LNCAP (cell line): ENCODE measurements at regions not wholly inside any gene's neighbourhood (a gene's known extent, or its start where the extent isn't known, plus 50 kb on each side); places are given as distances from the start of the nearest gene placed in this dataset.
A peak's percentile ranks its signal among the peaks of the same experiment; 100 is the strongest.

Source experiments
- TF ChIP-seq, protein P1 (sequence below): fragments of 450-650 bp; IDR thresholded peaks from 2 replicates; pipeline ENCODE4 v1.5.1; 2017; ENCODE audit warnings: mild to moderate bottlenecking

DNA sequence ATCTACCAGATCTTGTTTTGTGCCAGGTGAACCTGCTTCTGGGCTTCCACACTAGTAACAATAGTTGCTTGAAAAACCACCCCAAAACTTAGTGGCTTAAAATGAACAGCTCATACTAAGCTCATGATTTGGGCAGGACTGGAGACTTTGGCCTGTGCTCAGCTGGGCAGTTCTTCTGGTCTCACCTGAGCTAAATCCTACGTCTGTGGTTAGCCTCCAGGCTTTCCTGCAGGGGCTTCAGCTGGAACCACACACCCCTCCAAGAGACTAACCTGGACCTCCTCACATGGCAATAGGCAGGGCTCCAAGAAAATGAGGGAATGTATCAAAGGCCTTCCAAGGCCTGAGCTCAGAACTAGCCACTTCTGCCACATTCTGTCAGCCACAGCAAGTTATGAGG is 144.1 kb downstream of the CD8B2 start:
- TF ChIP-seq, protein P1, sequence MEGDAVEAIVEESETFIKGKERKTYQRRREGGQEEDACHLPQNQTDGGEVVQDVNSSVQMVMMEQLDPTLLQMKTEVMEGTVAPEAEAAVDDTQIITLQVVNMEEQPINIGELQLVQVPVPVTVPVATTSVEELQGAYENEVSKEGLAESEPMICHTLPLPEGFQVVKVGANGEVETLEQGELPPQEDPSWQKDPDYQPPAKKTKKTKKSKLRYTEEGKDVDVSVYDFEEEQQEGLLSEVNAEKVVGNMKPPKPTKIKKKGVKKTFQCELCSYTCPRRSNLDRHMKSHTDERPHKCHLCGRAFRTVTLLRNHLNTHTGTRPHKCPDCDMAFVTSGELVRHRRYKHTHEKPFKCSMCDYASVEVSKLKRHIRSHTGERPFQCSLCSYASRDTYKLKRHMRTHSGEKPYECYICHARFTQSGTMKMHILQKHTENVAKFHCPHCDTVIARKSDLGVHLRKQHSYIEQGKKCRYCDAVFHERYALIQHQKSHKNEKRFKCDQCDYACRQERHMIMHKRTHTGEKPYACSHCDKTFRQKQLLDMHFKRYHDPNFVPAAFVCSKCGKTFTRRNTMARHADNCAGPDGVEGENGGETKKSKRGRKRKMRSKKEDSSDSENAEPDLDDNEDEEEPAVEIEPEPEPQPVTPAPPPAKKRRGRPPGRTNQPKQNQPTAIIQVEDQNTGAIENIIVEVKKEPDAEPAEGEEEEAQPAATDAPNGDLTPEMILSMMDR = no peak

DNA sequence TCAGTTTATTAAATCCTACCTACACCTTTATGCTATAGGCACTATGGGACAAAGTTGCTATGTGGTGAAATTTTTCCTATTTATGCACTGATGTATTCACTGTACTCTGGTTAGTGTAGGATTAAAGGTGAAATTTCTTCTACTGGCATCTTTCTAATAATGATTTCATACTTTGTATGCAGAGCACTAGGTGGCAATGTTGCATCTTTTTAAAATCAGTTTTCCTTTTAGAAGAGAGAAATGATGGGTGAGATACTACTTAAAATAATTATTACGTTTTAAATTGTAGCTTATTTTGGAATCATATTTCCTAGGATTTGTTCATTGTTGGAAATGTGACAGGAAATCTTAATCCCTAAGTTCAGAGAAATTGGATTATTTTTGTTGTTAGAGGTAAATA is 150.9 kb downstream of the CD8B2 start:
- TF ChIP-seq, protein P1 = peak; percentile 58

DNA sequence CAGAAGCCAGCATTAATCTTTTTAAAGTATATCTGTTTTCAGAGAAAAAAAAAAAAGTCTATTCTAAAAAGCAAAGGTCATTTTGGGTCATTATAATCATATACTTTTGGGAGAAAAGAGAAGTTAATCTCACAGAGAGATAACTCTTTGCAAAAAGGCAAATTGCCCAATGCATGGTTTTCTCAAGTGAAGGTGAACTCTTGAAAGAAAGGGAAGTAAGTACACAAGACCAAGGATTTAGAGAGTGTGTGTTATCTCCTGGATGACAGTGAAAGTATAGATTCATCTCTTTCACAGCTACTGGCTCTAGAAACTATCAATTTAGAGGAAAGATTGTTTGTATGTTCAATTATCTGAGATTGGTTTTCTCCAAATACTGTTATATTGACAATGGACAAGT is 151.4 kb downstream of the CD8B2 start:
- TF ChIP-seq, protein P1 = no peak

DNA sequence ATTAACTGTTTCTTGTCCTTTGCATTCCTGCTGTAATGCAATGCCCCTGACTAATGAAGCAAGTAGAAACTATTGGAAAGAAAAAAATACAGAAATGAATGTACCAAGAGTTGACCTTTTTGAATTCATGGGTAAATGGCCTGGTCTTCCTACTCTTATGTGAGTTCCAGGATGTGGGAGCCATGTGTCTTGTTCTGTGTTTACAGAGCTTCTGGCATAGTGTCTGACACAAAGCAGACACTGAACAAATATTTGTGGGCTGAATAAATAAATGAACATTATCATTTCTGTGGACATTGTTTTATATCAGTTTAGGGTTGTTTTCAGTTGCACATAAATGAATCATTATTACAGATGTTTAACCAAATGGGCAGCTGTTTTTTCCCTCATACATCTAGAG is 155.5 kb downstream of the CD8B2 start:
- TF ChIP-seq, protein P1 = no peak

DNA sequence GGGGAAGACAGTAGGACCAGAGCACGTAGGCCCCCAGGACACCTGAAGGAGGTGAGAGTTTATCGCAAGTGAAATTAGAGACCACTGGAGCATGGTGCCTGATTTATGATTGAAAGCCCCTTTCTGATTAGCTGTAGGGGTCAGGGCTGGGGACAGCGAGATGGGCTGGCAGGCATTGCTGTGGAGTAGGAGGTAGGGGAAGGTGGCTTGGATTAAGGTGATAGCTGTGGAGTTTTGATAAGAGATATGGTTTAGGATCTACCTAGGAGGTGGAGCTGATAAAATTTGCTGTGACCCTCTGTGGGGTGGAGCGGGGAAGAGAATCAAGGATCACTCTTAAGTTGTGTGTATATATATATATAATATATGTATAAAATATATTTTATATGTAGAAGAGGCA is 157.5 kb downstream of the CD8B2 start:
- TF ChIP-seq, protein P1 = no peak

DNA sequence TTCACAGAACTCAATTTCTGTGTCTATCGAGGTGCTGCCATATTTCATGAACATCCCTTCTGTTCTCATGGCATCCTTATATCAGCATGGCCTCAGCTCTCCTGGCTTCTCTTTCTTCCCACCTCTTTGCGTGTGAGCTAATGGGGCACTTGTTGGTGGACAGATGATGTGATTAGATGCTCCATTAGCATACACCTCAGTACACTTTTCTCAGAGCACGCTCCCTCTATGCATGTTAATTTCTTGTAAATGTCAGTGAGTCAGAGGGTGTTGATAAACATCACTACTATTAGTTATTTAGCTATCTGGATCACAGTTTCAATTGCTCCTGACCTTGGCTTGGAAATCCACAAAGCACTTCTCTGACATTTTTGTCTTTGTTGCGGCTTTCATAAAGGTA is 159.4 kb downstream of the CD8B2 start:
- TF ChIP-seq, protein P1 = no peak

DNA sequence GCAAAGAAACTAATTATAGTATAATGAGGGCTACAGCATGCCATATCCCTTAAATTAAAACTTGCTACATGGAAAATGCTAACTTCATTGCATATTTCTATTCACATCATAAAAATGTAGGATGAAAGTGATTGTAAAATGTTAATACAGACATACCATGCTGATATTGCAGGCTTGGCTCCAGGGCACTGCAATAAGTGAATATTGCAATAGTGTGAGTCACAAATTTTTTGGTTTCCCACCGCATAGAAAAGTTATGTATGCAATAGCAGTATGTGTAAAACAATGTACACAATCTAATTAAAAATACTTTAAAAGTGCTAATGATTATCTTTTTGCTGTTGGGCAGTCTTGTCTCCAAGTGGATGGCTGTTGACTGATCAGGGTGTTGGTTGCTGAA is 162.1 kb downstream of the CD8B2 start:
- TF ChIP-seq, protein P1 = no peak

DNA sequence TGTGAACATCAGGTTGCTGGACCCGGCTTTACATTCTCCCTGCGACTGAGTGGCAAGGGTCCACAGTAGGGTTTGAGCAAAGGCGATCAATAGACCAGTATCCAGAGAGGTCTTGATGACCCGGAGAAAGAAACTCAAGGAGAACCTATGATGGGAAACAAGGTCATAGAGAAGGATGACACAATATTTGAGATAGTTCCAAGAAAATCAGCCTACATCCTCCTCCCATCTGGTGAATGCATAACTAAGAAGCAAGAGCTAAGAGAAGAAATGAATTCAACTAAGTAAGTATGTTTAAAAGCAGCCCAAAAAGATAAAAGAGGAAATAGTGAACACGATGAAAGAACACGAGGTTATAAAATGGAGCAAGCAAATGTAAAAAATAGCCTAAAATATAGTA is 166.3 kb downstream of the CD8B2 start:
- TF ChIP-seq, protein P1 = no peak
